ENCODE measurements at regions not wholly inside any gene's neighbourhood (a gene's known extent, or its start where the extent isn't known, plus 50 kb on each side); places are given as distances from the start of the nearest gene placed in this dataset.

DNA sequence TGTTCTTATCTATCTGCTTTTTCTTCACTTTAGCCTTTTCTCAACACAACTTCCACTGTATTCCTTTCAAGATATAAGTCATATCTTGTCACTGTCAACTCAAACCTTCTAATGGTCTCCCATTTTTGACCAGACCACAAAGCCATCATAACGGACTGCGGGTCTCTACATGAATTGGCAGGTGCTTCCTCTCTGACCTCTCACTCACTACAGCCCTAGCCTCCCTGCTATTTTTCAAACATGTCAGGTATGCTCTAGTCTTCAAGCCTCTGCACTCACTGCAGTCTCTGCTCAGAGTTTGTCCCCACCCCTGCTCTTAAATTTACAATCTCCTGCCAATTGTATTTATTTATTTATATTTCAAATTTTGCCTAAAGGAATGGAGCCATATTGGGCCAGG, 858.1 kb downstream of the TRIB2 start:
- H3K27ac ChIP-seq, result no peak overlapping the region
- DNase-seq (ENCODE audit: low spot score), result no peak
- POLR2A ChIA-PET (ENCODE audit: low non-redundant PET), result no interaction called here
- TF ChIP-seq, protein P1, sequence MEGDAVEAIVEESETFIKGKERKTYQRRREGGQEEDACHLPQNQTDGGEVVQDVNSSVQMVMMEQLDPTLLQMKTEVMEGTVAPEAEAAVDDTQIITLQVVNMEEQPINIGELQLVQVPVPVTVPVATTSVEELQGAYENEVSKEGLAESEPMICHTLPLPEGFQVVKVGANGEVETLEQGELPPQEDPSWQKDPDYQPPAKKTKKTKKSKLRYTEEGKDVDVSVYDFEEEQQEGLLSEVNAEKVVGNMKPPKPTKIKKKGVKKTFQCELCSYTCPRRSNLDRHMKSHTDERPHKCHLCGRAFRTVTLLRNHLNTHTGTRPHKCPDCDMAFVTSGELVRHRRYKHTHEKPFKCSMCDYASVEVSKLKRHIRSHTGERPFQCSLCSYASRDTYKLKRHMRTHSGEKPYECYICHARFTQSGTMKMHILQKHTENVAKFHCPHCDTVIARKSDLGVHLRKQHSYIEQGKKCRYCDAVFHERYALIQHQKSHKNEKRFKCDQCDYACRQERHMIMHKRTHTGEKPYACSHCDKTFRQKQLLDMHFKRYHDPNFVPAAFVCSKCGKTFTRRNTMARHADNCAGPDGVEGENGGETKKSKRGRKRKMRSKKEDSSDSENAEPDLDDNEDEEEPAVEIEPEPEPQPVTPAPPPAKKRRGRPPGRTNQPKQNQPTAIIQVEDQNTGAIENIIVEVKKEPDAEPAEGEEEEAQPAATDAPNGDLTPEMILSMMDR (conservative IDR thresholded peaks at IDR 0.05; ENCODE audit: low read depth), result no peak
- CTCF ChIA-PET, result no interaction called here

DNA sequence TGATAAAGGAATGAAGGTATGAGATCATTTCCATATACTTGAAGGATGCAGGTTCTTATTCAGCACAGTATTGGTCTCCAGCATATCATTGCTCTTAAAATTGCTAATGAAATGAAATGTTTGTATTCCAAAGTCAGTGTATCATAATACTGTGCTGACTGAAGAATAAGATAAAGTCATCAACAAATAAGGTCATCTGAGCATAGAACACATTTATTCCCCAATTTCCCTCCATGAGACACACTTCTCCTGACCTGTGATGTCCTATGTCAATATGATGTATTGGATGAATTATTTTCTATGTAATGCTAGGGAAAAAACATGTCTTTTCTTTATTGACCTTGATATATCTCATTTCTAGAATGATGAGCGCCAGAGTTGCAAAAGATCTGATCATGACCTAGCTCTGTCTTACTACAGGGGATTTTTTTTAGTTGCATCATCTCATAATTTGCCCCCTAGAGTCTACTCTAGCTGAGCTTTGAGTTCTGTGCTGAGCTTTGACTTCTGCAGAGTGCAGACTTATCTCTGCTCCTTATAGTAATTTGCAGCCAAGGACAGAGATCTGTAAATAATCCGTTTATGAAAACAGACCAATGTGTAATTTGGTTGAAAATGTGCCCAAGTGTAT, 859.8 kb downstream of the TRIB2 start:
- POLR2A ChIA-PET (ENCODE audit: low non-redundant PET), result no interaction called here
- TF ChIP-seq, protein P1 (conservative IDR thresholded peaks at IDR 0.05; ENCODE audit: low read depth), result no peak
- CTCF ChIA-PET, result no interaction called here
- no peak for DNase-seq (ENCODE audit: low spot score)
- no peak overlapping the region for H3K27ac ChIP-seq

DNA sequence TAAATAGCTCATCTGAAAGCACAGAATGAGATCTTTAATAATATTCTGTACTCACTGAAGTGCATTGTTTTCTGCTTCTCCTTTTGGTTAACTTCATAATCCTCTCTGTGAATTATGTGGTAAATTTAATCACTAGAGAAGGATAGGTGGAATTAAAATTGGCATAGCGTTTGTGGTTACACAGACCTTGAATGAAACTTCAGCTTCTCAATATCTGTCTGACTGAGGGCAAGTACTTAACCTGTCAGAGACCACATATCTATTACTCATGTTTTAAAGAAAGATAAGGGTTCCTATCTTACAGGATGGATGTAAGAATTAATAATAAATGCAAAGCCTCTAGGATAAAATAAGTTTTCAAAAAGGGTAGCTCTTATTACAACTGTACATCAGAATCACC, 861.8 kb downstream of the TRIB2 start:
- ChIA-PET CTCF (interaction anchor here (0.6 kb wide), 1 partner anchor 102 kb away, joined by 3 read pairs; no protein-coding TSS in a partner anchor), POLR2A (ENCODE audit: low non-redundant PET) (no interaction called here)
- no peak overlapping the region for H3K27ac ChIP-seq
- DNase-seq (ENCODE audit: low spot score), result no peak
- TF ChIP-seq, protein P1 (conservative IDR thresholded peaks at IDR 0.05; ENCODE audit: low read depth), result no peak

DNA sequence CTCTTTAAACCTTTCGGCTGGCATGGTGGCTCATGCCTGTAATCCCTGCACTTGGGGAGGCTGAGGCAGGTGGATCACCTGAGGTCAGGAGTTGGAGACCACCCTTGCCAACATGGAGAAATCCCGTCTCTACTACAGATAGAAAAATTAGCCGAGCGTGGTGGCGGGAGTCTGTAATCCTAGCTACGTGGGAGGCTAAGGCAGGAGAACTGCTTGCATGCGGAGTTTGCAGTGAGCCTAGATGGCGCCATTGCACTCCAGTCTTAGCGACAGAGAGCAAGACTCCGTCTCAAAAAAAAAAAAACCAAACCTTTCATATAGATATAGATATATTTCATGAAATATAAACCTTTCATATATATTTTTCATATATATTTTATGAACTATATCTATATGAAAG, 864.7 kb downstream of the TRIB2 start:
- H3K27ac ChIP-seq, result no peak overlapping the region
- TF ChIP-seq, protein P1 (conservative IDR thresholded peaks at IDR 0.05; ENCODE audit: low read depth), result no peak
- no peak for DNase-seq (ENCODE audit: low spot score)
- ChIA-PET POLR2A (ENCODE audit: low non-redundant PET) (no interaction called here), CTCF (interaction anchor here (0.5 kb wide), 1 partner anchor 534 kb away, joined by 3 read pairs; no protein-coding TSS in a partner anchor)

DNA sequence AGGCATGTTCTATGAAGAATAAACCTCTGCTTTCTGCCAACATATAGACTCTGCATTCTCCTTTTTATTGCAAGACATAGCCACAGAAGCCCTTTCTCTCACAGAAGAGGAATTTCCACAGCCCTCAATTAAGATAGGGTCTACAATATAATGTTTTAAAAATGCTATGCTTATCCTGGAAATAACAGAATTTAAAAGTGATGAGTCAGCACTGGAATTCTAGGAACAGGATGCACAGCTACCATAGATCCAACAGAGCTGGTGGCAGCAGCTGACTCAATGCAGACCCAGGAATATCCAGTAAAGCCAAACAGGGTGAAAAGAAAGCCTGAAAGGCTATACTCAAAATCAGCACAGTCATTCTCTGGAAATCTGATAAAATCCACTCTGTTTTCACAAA, 866.9 kb downstream of the TRIB2 start:
- ChIA-PET POLR2A (ENCODE audit: low non-redundant PET) (no interaction called here), CTCF (interaction anchor here (0.7 kb wide), 1 partner anchor 1475 kb away, joined by 3 read pairs; no protein-coding TSS in a partner anchor)
- TF ChIP-seq, protein P1 (conservative IDR thresholded peaks at IDR 0.05; ENCODE audit: low read depth), result no peak
- no peak overlapping the region for H3K27ac ChIP-seq
- no peak for DNase-seq (ENCODE audit: low spot score)

DNA sequence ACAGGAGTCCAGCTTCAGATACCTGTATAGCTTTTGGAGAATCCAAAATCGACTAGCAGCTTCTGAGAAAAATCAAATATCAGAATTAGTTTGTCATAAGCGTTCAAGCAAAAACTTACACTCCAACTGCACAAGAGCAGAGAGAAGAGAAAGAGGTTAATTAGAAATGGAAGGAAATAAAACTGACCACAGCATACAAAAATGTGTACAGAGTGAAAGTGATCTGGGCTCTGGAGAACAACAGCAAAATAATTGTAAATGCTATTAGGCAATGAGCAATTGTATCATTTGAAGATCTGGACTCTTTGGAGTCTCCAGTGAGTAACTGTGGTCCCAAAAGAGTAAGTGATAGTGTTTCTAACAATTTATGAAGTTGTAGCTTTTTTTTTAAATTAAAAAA, 867.3 kb downstream of the TRIB2 start:
- POLR2A ChIA-PET (ENCODE audit: low non-redundant PET), result no interaction called here
- CTCF ChIA-PET, result interaction anchor here (0.7 kb wide), 1 partner anchor 1474 kb away, joined by 3 read pairs; no protein-coding TSS in a partner anchor
- H3K27ac ChIP-seq, result no peak overlapping the region
- TF ChIP-seq, protein P1 (conservative IDR thresholded peaks at IDR 0.05; ENCODE audit: low read depth), result no peak
- no peak for DNase-seq (ENCODE audit: low spot score)

Data from RWPE1 (cell line).